ENCODE measurements at regions not wholly inside any gene's neighbourhood (a gene's known extent, or its start where the extent isn't known, plus 50 kb on each side); places are given as distances from the start of the nearest gene placed in this dataset.

DNA sequence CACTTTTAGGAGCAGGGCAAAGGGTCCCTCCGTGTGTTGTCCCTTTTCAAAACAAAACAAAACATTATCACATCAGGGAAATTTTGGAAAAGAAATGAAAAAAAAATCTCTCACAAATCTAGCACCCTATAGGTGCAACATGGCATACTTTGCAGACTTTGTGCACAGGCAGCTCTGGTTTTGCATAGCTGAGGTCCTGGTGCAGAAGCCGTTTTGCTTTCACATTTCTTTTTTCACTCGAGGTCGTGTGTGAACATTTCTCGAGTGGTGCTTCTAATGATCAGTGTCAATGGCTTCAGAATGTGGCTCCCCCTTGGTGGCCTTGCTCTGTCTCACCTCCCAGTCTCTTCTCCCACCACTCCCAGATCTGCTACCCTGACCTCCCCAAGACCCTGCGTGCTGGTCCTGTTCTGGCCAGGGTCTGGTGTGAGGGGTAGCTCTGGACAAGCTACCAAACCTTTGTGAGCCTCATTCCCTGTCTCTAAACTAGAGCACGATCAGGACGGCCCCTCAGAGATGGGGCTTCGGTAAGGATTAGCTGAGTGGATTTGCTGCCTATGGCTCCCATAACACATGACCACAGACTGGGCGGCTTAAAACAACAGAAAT lies 258.0 kb downstream of the NSG2 start:
- no peak for TF ChIP-seq YY1 (IDR thresholded peaks at IDR 0.05; ENCODE audit: extremely low read depth, insufficient replicate concordance, low read depth, low read length)
- TF ChIP-seq, protein P1, sequence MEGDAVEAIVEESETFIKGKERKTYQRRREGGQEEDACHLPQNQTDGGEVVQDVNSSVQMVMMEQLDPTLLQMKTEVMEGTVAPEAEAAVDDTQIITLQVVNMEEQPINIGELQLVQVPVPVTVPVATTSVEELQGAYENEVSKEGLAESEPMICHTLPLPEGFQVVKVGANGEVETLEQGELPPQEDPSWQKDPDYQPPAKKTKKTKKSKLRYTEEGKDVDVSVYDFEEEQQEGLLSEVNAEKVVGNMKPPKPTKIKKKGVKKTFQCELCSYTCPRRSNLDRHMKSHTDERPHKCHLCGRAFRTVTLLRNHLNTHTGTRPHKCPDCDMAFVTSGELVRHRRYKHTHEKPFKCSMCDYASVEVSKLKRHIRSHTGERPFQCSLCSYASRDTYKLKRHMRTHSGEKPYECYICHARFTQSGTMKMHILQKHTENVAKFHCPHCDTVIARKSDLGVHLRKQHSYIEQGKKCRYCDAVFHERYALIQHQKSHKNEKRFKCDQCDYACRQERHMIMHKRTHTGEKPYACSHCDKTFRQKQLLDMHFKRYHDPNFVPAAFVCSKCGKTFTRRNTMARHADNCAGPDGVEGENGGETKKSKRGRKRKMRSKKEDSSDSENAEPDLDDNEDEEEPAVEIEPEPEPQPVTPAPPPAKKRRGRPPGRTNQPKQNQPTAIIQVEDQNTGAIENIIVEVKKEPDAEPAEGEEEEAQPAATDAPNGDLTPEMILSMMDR (IDR thresholded peaks at IDR 0.05 in 2 of 3, conservative IDR thresholded peaks at IDR 0.05 in 1 of 3; ENCODE audit: borderline replicate concordance in 1 of 3, insufficient read depth in 1 of 3, low read depth in 2 of 3, low read length in 2 of 3) = no peak
- TF ChIP-seq ZFX (IDR thresholded peaks at IDR 0.05) = no peak
- TF ChIP-seq POLR2A (IDR thresholded peaks at IDR 0.05; ENCODE audit: borderline replicate concordance, extremely low read depth, insufficient read depth, insufficient read length) = no peak
- TF ChIP-seq EZH2phosphoT487 (IDR thresholded peaks at IDR 0.05; ENCODE audit: borderline replicate concordance) = no peak
- no peak for TF ChIP-seq POLR2AphosphoS5 (IDR thresholded peaks at IDR 0.05; ENCODE audit: low read depth, low read length)
- no peak for TF ChIP-seq SP1 (IDR thresholded peaks at IDR 0.05; ENCODE audit: low read depth)
- no peak for TF ChIP-seq ELF1 (IDR thresholded peaks at IDR 0.05; ENCODE audit: borderline replicate concordance, low read depth)
- TF ChIP-seq, protein P2, sequence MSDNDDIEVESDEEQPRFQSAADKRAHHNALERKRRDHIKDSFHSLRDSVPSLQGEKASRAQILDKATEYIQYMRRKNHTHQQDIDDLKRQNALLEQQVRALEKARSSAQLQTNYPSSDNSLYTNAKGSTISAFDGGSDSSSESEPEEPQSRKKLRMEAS (IDR thresholded peaks at IDR 0.05) = no peak
- no peak for TF ChIP-seq TCF7L2 (IDR thresholded peaks at IDR 0.05; ENCODE audit: borderline replicate concordance, extremely low read depth, insufficient read depth, insufficient read length)

Measured in HCT116 (cell line).